Naive B cell (primary cell): ENCODE measurements at regions not wholly inside any gene's neighbourhood (a gene's known extent, or its start where the extent isn't known, plus 50 kb on each side); places are given as distances from the start of the nearest gene placed in this dataset.
"Not testable (repeated sequence)": the region's sequence is repeated elsewhere in the genome, so short reads cannot be mapped to it uniquely, and the experiment has no call there.

Experiments used
- ATAC-seq, 2 donors: fragments of 150-1000 bp; cut with Tn5 transposase; 2 replicates each; pipeline ENCODE4 v1.10.0; 2021; ENCODE audit warnings: low read depth in 2 of 2, mild to moderate bottlenecking in 2 of 2, moderate library complexity in 2 of 2
- DNase-seq: peaks from one replicate; pipeline ENCODE4 v3.0.0; 2022
- H3K27ac Mint-ChIP-seq, 6 donors: one replicate each; pipeline ENCODE4 v1.8.0; 2020 to 2022; ENCODE audit warnings: mild to moderate bottlenecking in 6 of 6, mixed read lengths in 6 of 6, moderate library complexity in 5 of 6, inconsistent platforms in 2 of 6
- H3K27me3 Mint-ChIP-seq, 3 donors: one replicate each; pipeline ENCODE4 v1.8.0; 2021 to 2022; ENCODE audit warnings: mixed read lengths in 3 of 3, mild to moderate bottlenecking in 1 of 3
- H3K36me3 Mint-ChIP-seq, 2 donors: one replicate each; pipeline ENCODE4 v1.8.0; 2020 to 2022; ENCODE audit warnings: mixed read lengths in 2 of 2, inconsistent platforms in 1 of 2, mild to moderate bottlenecking in 1 of 2
- H3K4me1 Mint-ChIP-seq, 3 donors: one replicate each; pipeline ENCODE4 v1.8.0; 2020 to 2022; ENCODE audit warnings: mixed read lengths in 3 of 3, inconsistent platforms in 1 of 3, mild to moderate bottlenecking in 1 of 3, moderate library complexity in 1 of 3
- H3K4me3 Mint-ChIP-seq, 8 donors: one replicate each; pipeline ENCODE4 v1.8.0; 2020 to 2022; ENCODE audit warnings: mild to moderate bottlenecking in 8 of 8, mixed read lengths in 8 of 8, moderate library complexity in 8 of 8, inconsistent platforms in 2 of 8
- H3K9me3 Mint-ChIP-seq, 7 donors: one replicate each; pipeline ENCODE4 v1.8.0; 2020 to 2022; ENCODE audit warnings: mixed read lengths in 7 of 7, mild to moderate bottlenecking in 5 of 7, inconsistent platforms in 2 of 7, moderate library complexity in 1 of 7

GRCh38 chr2:138090330-138090729 lies 126.1 kb downstream of the HNMT start:
- H3K9me3 Mint-ChIP-seq, result peaks cover 0 to 4% (median 0%) of the 10 kb centered on the region in 7 donors

GRCh38 chr2:138093455-138093854 lies 129.2 kb downstream of the HNMT start:
- peaks cover 1 to 2% of the 10 kb centered on the region in 2 donors for H3K36me3 Mint-ChIP-seq
- peaks cover 0 to 4% (median 0%) of the 10 kb centered on the region in 7 donors for H3K9me3 Mint-ChIP-seq
- H3K27me3 Mint-ChIP-seq, result peaks cover 0 to 2% (median 0%) of the 10 kb centered on the region in 3 donors
- no peak overlapping the region for H3K4me3 Mint-ChIP-seq
- ATAC-seq (no peak), DNase-seq (no peak)
- no peak overlapping the region for H3K27ac Mint-ChIP-seq
- H3K4me1 Mint-ChIP-seq, result no peaks in the 10 kb centered on the region

More at GRCh38 chr2:138090330-138090729, 126.1 kb downstream of the HNMT start:
- Mint-ChIP-seq H3K36me3 (no peaks in the 10 kb centered on the region), H3K27ac (no peak overlapping the region), H3K27me3 (no peaks in the 10 kb centered on the region), H3K4me3 (no peak overlapping the region), H3K4me1 (no peaks in the 10 kb centered on the region)
- no peak for ATAC-seq
- DNase-seq, result no peak

GRCh38 chr2:138094031-138094430 lies 129.8 kb downstream of the HNMT start:
- Mint-ChIP-seq H3K4me3 (no peak overlapping the region), H3K4me1 (no peaks in the 10 kb centered on the region), H3K36me3 (peaks cover 7% of the 10 kb centered on the region in 2 donors), H3K27me3 (peaks cover 0 to 7% (median 0%) of the 10 kb centered on the region in 3 donors), H3K27ac (no peak overlapping the region), H3K9me3 (peaks cover 0 to 6% (median 0%) of the 10 kb centered on the region in 7 donors)
- ATAC-seq, result no peak
- no peak for DNase-seq

- peaks cover 7 to 14% of the 10 kb centered on the region in 2 donors for H3K36me3 Mint-ChIP-seq
- H3K9me3 Mint-ChIP-seq, result peaks cover 0 to 8% (median 2%) of the 10 kb centered on the region in 7 donors
- H3K27ac Mint-ChIP-seq, result no peak overlapping the region
- DNase-seq (no peak), ATAC-seq (no peak)
- no peaks in the 10 kb centered on the region for H3K4me1 Mint-ChIP-seq
- H3K4me3 Mint-ChIP-seq, result no peak overlapping the region
- peaks cover 0 to 7% (median 0%) of the 10 kb centered on the region in 3 donors for H3K27me3 Mint-ChIP-seq
These were observed 131.1 kb downstream of the HNMT start for GRCh38 chr2:138095336-138095735.

GRCh38 chr2:138099288-138099687 lies 135.0 kb downstream of the HNMT start:
- not testable (repeated sequence) for H3K27ac Mint-ChIP-seq, DNase-seq, H3K4me3 Mint-ChIP-seq, H3K4me1 Mint-ChIP-seq, H3K9me3 Mint-ChIP-seq, H3K27me3 Mint-ChIP-seq, ATAC-seq
- peaks cover 7 to 14% of the 10 kb centered on the region in 2 donors for H3K36me3 Mint-ChIP-seq

GRCh38 chr2:138101718-138102117 lies 137.4 kb downstream of the HNMT start:
- ATAC-seq, result no peak
- Mint-ChIP-seq H3K4me1 (no peaks in the 10 kb centered on the region), H3K27ac (no peak overlapping the region), H3K4me3 (no peak overlapping the region), H3K36me3 (peaks cover 7 to 14% of the 10 kb centered on the region in 2 donors), H3K9me3 (peaks cover 0 to 8% (median 2%) of the 10 kb centered on the region in 7 donors), H3K27me3 (peaks cover 0 to 7% (median 0%) of the 10 kb centered on the region in 3 donors)
- DNase-seq, result no peak

- Mint-ChIP-seq H3K4me1 (no peaks in the 10 kb centered on the region), H3K9me3 (peaks cover 0 to 8% (median 2%) of the 10 kb centered on the region in 7 donors), H3K27me3 (peaks cover 0 to 7% (median 0%) of the 10 kb centered on the region in 3 donors), H3K36me3 (peaks cover 7 to 14% of the 10 kb centered on the region in 2 donors), H3K4me3 (no peak overlapping the region), H3K27ac (no peak overlapping the region)
- DNase-seq (no peak), ATAC-seq (no peak)
These were observed 138.4 kb downstream of the HNMT start for GRCh38 chr2:138102664-138103063.

- Mint-ChIP-seq H3K4me1 (no peaks in the 10 kb centered on the region), H3K36me3 (peaks cover 7 to 14% of the 10 kb centered on the region in 2 donors), H3K9me3 (peaks cover 0 to 8% (median 2%) of the 10 kb centered on the region in 7 donors), H3K27ac (no peak overlapping the region), H3K4me3 (no peak overlapping the region), H3K27me3 (peaks cover 0 to 7% (median 0%) of the 10 kb centered on the region in 3 donors)
- ATAC-seq (no peak), DNase-seq (no peak)
These were observed 138.9 kb downstream of the HNMT start for GRCh38 chr2:138103156-138103555.

- no peak for DNase-seq
- Mint-ChIP-seq H3K27ac (no peak overlapping the region), H3K4me1 (no peaks in the 10 kb centered on the region), H3K27me3 (no peaks in the 10 kb centered on the region), H3K4me3 (no peak overlapping the region), H3K9me3 (peaks cover 0 to 4% (median 2%) of the 10 kb centered on the region in 7 donors), H3K36me3 (peaks cover 0 to 7% of the 10 kb centered on the region in 2 donors)
- ATAC-seq, result no peak
These were observed 139.8 kb downstream of the HNMT start for GRCh38 chr2:138104071-138104470.

GRCh38 chr2:138105358-138105757 lies 141.1 kb downstream of the HNMT start:
- no peak for ATAC-seq
- Mint-ChIP-seq H3K4me1 (no peaks in the 10 kb centered on the region), H3K4me3 (no peak overlapping the region), H3K27ac (no peak overlapping the region), H3K36me3 (no peaks in the 10 kb centered on the region), H3K27me3 (no peaks in the 10 kb centered on the region), H3K9me3 (peaks cover 0 to 2% (median 0%) of the 10 kb centered on the region in 7 donors)
- DNase-seq, result no peak

GRCh38 chr2:138106606-138107005 lies 142.3 kb downstream of the HNMT start:
- Mint-ChIP-seq H3K27me3 (peaks cover 0 to 2% (median 0%) of the 10 kb centered on the region in 3 donors), H3K4me3 (no peak overlapping the region), H3K4me1 (no peaks in the 10 kb centered on the region), H3K27ac (no peak overlapping the region), H3K9me3 (peaks cover 0 to 2% (median 0%) of the 10 kb centered on the region in 7 donors), H3K36me3 (no peaks in the 10 kb centered on the region)
- ATAC-seq, result no peak
- DNase-seq, result no peak

GRCh38 chr2:138107288-138107687 lies 143.0 kb downstream of the HNMT start:
- no peak overlapping the region for H3K27ac Mint-ChIP-seq
- no peak for DNase-seq
- ATAC-seq, result no peak
- peaks cover 0 to 3% (median 0%) of the 10 kb centered on the region in 3 donors for H3K27me3 Mint-ChIP-seq
- H3K9me3 Mint-ChIP-seq, result peaks cover 0 to 2% (median 0%) of the 10 kb centered on the region in 7 donors
- no peaks in the 10 kb centered on the region for H3K4me1 Mint-ChIP-seq
- H3K4me3 Mint-ChIP-seq, result no peak overlapping the region
- H3K36me3 Mint-ChIP-seq, result no peaks in the 10 kb centered on the region

GRCh38 chr2:138110453-138111083 lies 146.3 kb downstream of the HNMT start:
- Mint-ChIP-seq H3K27me3 (peaks cover 0 to 3% (median 0%) of the 10 kb centered on the region in 3 donors), H3K9me3 (peaks cover 0 to 1% (median 0%) of the 10 kb centered on the region in 7 donors), H3K36me3 (no peaks in the 10 kb centered on the region), H3K4me1 (no peaks in the 10 kb centered on the region), H3K27ac (no peak overlapping the region), H3K4me3 (no peak overlapping the region)
- ATAC-seq (no peak), DNase-seq (no peak)

GRCh38 chr2:138112536-138112935 lies 148.3 kb downstream of the HNMT start:
- H3K4me3 Mint-ChIP-seq, result no peak overlapping the region
- peaks cover 0 to 1% (median 0%) of the 10 kb centered on the region in 7 donors for H3K9me3 Mint-ChIP-seq
- H3K27ac Mint-ChIP-seq, result no peak overlapping the region
- H3K4me1 Mint-ChIP-seq, result no peaks in the 10 kb centered on the region
- ATAC-seq, result no peak
- DNase-seq, result no peak
- peaks cover 0 to 3% (median 0%) of the 10 kb centered on the region in 3 donors for H3K27me3 Mint-ChIP-seq
- no peaks in the 10 kb centered on the region for H3K36me3 Mint-ChIP-seq
